PC-9 (cell line): ENCODE measurements at regions not wholly inside any gene's neighbourhood (a gene's known extent, or its start where the extent isn't known, plus 50 kb on each side); places are given as distances from the start of the nearest gene placed in this dataset.

ENCODE experiments used
- BruUV-seq: library from RNA; stranded (reverse); fragments of 400-500 nt; replicated peaks from 2 replicates; lab custom pipeline; 2021; lab: Mats Ljungman, UMichigan
- CTCF ChIA-PET: fragments of 300-600 bp; sonication (Branson Sonifier 250); formaldehyde crosslinking; loops from one replicate; lab custom pipeline; 2022; ENCODE audit warnings: antibody characterized with exemption; lab: Charles Lee
- POLR2A ChIA-PET: fragments of 300-600 bp; sonication (Branson Sonifier 250); formaldehyde crosslinking; loops from one replicate; lab custom pipeline; 2022; ENCODE audit warnings: antibody characterized with exemption; ENCODE audit not compliant: unreplicated experiment; lab: Charles Lee
- DNase-seq, 2 experiments: peaks; one replicate each; pipeline versions ENCODE4 v3.0.0 to v3.0.0-alpha.2; 2015 to 2022; ENCODE audit warnings: mixed read lengths in 1 of 2
- H2AFZ ChIP-seq: fragments of 200-600 bp; sonication (generic); 2 replicates; pipeline ENCODE4 v1.8.1; 2017; ENCODE audit warnings: antibody characterized with exemption
- H3F3A ChIP-seq: fragments of 200-600 bp; sonication (generic); 2 replicates; pipeline ENCODE4 v1.8.1; 2017; ENCODE audit warnings: antibody characterized with exemption, mild to moderate bottlenecking, low read depth; ENCODE audit not compliant: insufficient read depth
- H3K27ac ChIP-seq: fragments of 200-600 bp; sonication (generic); 2 replicates; pipeline ENCODE4 v1.6.1; 2016; ENCODE audit warnings: mixed run types
- H3K27me3 ChIP-seq: fragments of 200-600 bp; sonication (generic); 2 replicates; pipeline ENCODE4 v1.6.1; 2016; ENCODE audit warnings: low read depth, mixed run types; ENCODE audit not compliant: insufficient read depth
- H3K36me3 ChIP-seq: fragments of 200-600 bp; sonication (generic); 2 replicates; pipeline ENCODE4 v1.6.1; 2016; ENCODE audit warnings: low read depth, mixed run types
- H3K4me1 ChIP-seq: fragments of 200-600 bp; sonication (generic); replicated peaks from 2 replicates; pipeline ENCODE4 v1.6.1; 2016; ENCODE audit warnings: mixed run types; ENCODE audit not compliant: insufficient read depth
- H3K4me2 ChIP-seq: fragments of 200-600 bp; sonication (generic); 2 replicates; pipeline ENCODE4 v1.6.1; 2017; ENCODE audit warnings: mixed run types
- H3K4me3 ChIP-seq: fragments of 200-600 bp; sonication (generic); 2 replicates; pipeline ENCODE4 v1.6.1; 2016; ENCODE audit warnings: mixed run types
- H3K79me2 ChIP-seq: fragments of 200-600 bp; sonication (generic); 2 replicates; pipeline ENCODE4 v1.6.1; 2017; ENCODE audit warnings: low read depth, mixed run types
- H3K9me2 ChIP-seq: fragments of 200-600 bp; sonication (generic); 2 replicates; pipeline ENCODE4 v1.8.1; 2017; ENCODE audit warnings: mild to moderate bottlenecking; ENCODE audit not compliant: insufficient read depth
- H3K9me3 ChIP-seq: fragments of 200-600 bp; sonication (generic); 2 replicates; pipeline ENCODE4 v1.8.1; 2016; ENCODE audit warnings: low read depth; ENCODE audit not compliant: insufficient read depth
- H4K20me1 ChIP-seq: fragments of 200-600 bp; sonication (generic); 2 replicates; pipeline ENCODE4 v1.8.1; 2017; ENCODE audit not compliant: insufficient read depth
- CTCF ChIP-seq: fragments of 200-600 bp; sonication (generic); conservative IDR thresholded peaks from 2 replicates; pipeline ENCODE4 v1.6.1; 2017; ENCODE audit warnings: mixed run types, antibody characterized with exemption, mild to moderate bottlenecking, moderate library complexity
- EZH2 ChIP-seq: fragments of 200-600 bp; sonication (generic); IDR thresholded peaks from 2 replicates; pipeline ENCODE4 v1.8.0; 2017; ENCODE audit warnings: antibody characterized with exemption, low read depth
- intact Hi-C: fragments of 100-400 bp; cut with micrococcal nuclease; formaldehyde crosslinking; loops from one replicate; pipeline ENCODE4 v1.10.0; 2022; ENCODE audit not compliant: unreplicated experiment

- intact Hi-C loops, result no loop called here
- Histone ChIP-seq H2AFZ (no peak overlapping the region), H3K4me1 (no peaks in the 10 kb centered on the region), H3K9me2 (no peaks in the 10 kb centered on the region), H3K79me2 (no peaks in the 10 kb centered on the region), H3K4me2 (no peak overlapping the region), H3K4me3 (no peak overlapping the region), H3K27ac (no peak overlapping the region), H3K9me3 (no peaks in the 10 kb centered on the region), H4K20me1 (no peaks in the 10 kb centered on the region), H3F3A (no peaks in the 10 kb centered on the region), H3K27me3 (no peaks in the 10 kb centered on the region), H3K36me3 (no peaks in the 10 kb centered on the region)
- ChIA-PET CTCF (no interaction called here), POLR2A (no interaction called here)
- TF ChIP-seq EZH2 (no peak), CTCF (no peak)
- BruUV-seq, result no TSS peak
- no peak for DNase-seq
Measured at GRCh38 chr4:43842594-43842993, 606.0 kb downstream of the KCTD8 start.

GRCh38 chr4:43843501-43843900 lies 605.1 kb downstream of the KCTD8 start:
- ChIA-PET CTCF (no interaction called here), POLR2A (no interaction called here)
- no TSS peak for BruUV-seq
- H3K9me2 ChIP-seq, result no peaks in the 10 kb centered on the region
- H3K27ac ChIP-seq, result no peak overlapping the region
- no peak for DNase-seq
- no peak overlapping the region for H3K4me3 ChIP-seq
- H4K20me1 ChIP-seq, result no peaks in the 10 kb centered on the region
- no peaks in the 10 kb centered on the region for H3K9me3 ChIP-seq
- H3K4me1 ChIP-seq, result no peaks in the 10 kb centered on the region
- intact Hi-C loops, result no loop called here
- H3F3A ChIP-seq, result no peaks in the 10 kb centered on the region
- H3K79me2 ChIP-seq, result no peaks in the 10 kb centered on the region
- no peaks in the 10 kb centered on the region for H3K27me3 ChIP-seq
- no peak overlapping the region for H2AFZ ChIP-seq
- TF ChIP-seq CTCF, result 0 out of 2 replicates have a peak, but pooled peaks have one; percentile 23
- TF ChIP-seq EZH2, result no peak
- H3K4me2 ChIP-seq, result no peak overlapping the region
- H3K36me3 ChIP-seq, result no peaks in the 10 kb centered on the region

- no peak overlapping the region for H3K27ac ChIP-seq
- no peaks in the 10 kb centered on the region for H3K9me3 ChIP-seq
- no peak for TF ChIP-seq EZH2
- no peak for TF ChIP-seq CTCF
- no peaks in the 10 kb centered on the region for H3K27me3 ChIP-seq
- ChIA-PET CTCF (no interaction called here), POLR2A (no interaction called here)
- H2AFZ ChIP-seq, result no peak overlapping the region
- no peaks in the 10 kb centered on the region for H3K9me2 ChIP-seq
- no peaks in the 10 kb centered on the region for H3F3A ChIP-seq
- no peaks in the 10 kb centered on the region for H3K36me3 ChIP-seq
- BruUV-seq, result no TSS peak
- H3K4me3 ChIP-seq, result no peak overlapping the region
- no peaks in the 10 kb centered on the region for H3K4me1 ChIP-seq
- DNase-seq, result no peak
- H3K4me2 ChIP-seq, result no peak overlapping the region
- H4K20me1 ChIP-seq, result no peaks in the 10 kb centered on the region
- intact Hi-C loops, result no loop called here
- H3K79me2 ChIP-seq, result no peaks in the 10 kb centered on the region
Measured at GRCh38 chr4:43846111-43846587, 602.5 kb downstream of the KCTD8 start.
